ENCODE measurements at regions not wholly inside any gene's neighbourhood (a gene's known extent, or its start where the extent isn't known, plus 50 kb on each side); places are given as distances from the start of the nearest gene placed in this dataset.

- Histone ChIP-seq H3K9me1 (ENCODE audit: control insufficient read depth, extremely low read depth, insufficient read depth, low read length) (no peaks in the 10 kb centered on the region), H3K4me2 (ENCODE audit: control insufficient read depth, extremely low read depth, insufficient read depth, low read depth, low read length) (no peak overlapping the region)
- no peak for FAIRE-seq
Measured at GRCh38 chr10:4718544-4718943, 107.5 kb upstream of the AKR1E2 start.

GRCh38 chr10:4717670-4718069 lies 108.3 kb upstream of the AKR1E2 start:
- Histone ChIP-seq H3K4me1 (ENCODE audit: control insufficient read depth, extremely low read depth, insufficient read depth, low read length) (no peaks in the 10 kb centered on the region), H4K20me1 (ENCODE audit: control insufficient read depth, extremely low read depth, insufficient read depth, low read length) (no peaks in the 10 kb centered on the region), H3K27ac (ENCODE audit: control insufficient read depth, insufficient read depth, low read length) (no peak overlapping the region), H3K27me3 (ENCODE audit: control insufficient read depth, extremely low read depth, insufficient read depth, low read length) (no peaks in the 10 kb centered on the region), H3K36me3 (ENCODE audit: control insufficient read depth in 2 of 2, extremely low read depth in 1 of 2, insufficient read depth in 2 of 2, low read length in 2 of 2) (no peaks in the 10 kb centered on the region), H3K79me2 (ENCODE audit: control insufficient read depth, insufficient read depth, low read length) (no peaks in the 10 kb centered on the region), H3K9ac (ENCODE audit: control insufficient read depth, extremely low read depth, insufficient read depth, low read length) (no peak overlapping the region), H3K4me3 (ENCODE audit: control insufficient read depth in 2 of 3, extremely low read depth in 1 of 3, insufficient read depth in 2 of 3, low read depth in 1 of 3, low read length in 3 of 3) (no peak overlapping the region), H3K9me1 (ENCODE audit: control insufficient read depth, extremely low read depth, insufficient read depth, low read length) (no peaks in the 10 kb centered on the region), H3K9me3 (ENCODE audit: control insufficient read depth, low read depth, low read length) (no peaks in the 10 kb centered on the region), H2AFZ (ENCODE audit: control insufficient read depth, low read length) (no peak overlapping the region), H3K4me2 (ENCODE audit: control insufficient read depth, extremely low read depth, insufficient read depth, low read depth, low read length) (no peak overlapping the region)
- FAIRE-seq = no peak
- no peak for DNase-seq (ENCODE audit: low read depth, low spot score)
- dilution Hi-C loops (cut with MboI; ENCODE audit: extremely low pct_ligation_motif_present, low sequenced_read_pairs) = no loop called here
- TF ChIP-seq CTCF (optimal IDR thresholded peaks at IDR 0.05 in 1 of 3, IDR thresholded peaks at IDR 0.05 in 1 of 3, conservative IDR thresholded peaks at IDR 0.05 in 1 of 3; ENCODE audit: extremely low read depth in 1 of 3, insufficient read depth in 2 of 3, low read length in 3 of 3) (no peak), EZH2 (IDR thresholded peaks at IDR 0.05; ENCODE audit: low read length) (no peak)

More at GRCh38 chr10:4718544-4718943, 107.5 kb upstream of the AKR1E2 start:
- dilution Hi-C loops (cut with MboI; ENCODE audit: extremely low pct_ligation_motif_present, low sequenced_read_pairs) = no loop called here
- Histone ChIP-seq H3K4me3 (ENCODE audit: control insufficient read depth in 2 of 3, extremely low read depth in 1 of 3, insufficient read depth in 2 of 3, low read depth in 1 of 3, low read length in 3 of 3) (no peak overlapping the region), H3K4me1 (ENCODE audit: control insufficient read depth, extremely low read depth, insufficient read depth, low read length) (no peaks in the 10 kb centered on the region), H4K20me1 (ENCODE audit: control insufficient read depth, extremely low read depth, insufficient read depth, low read length) (no peaks in the 10 kb centered on the region), H3K9ac (ENCODE audit: control insufficient read depth, extremely low read depth, insufficient read depth, low read length) (no peak overlapping the region), H3K27me3 (ENCODE audit: control insufficient read depth, extremely low read depth, insufficient read depth, low read length) (no peaks in the 10 kb centered on the region), H2AFZ (ENCODE audit: control insufficient read depth, low read length) (no peak overlapping the region), H3K36me3 (ENCODE audit: control insufficient read depth in 2 of 2, extremely low read depth in 1 of 2, insufficient read depth in 2 of 2, low read length in 2 of 2) (no peaks in the 10 kb centered on the region), H3K9me3 (ENCODE audit: control insufficient read depth, low read depth, low read length) (no peaks in the 10 kb centered on the region), H3K27ac (ENCODE audit: control insufficient read depth, insufficient read depth, low read length) (no peak overlapping the region), H3K79me2 (ENCODE audit: control insufficient read depth, insufficient read depth, low read length) (no peaks in the 10 kb centered on the region)
- DNase-seq (ENCODE audit: low read depth, low spot score) = no peak
- TF ChIP-seq CTCF (optimal IDR thresholded peaks at IDR 0.05 in 1 of 3, IDR thresholded peaks at IDR 0.05 in 1 of 3, conservative IDR thresholded peaks at IDR 0.05 in 1 of 3; ENCODE audit: extremely low read depth in 1 of 3, insufficient read depth in 2 of 3, low read length in 3 of 3) (no peak), EZH2 (IDR thresholded peaks at IDR 0.05; ENCODE audit: low read length) (no peak)

All from keratinocyte (primary cell).